IMR-90 (cell line): ENCODE measurements at regions not wholly inside any gene's neighbourhood (a gene's known extent, or its start where the extent isn't known, plus 50 kb on each side); places are given as distances from the start of the nearest gene placed in this dataset.

Experiments
- ATAC-seq: fragments of 200-7000 bp; cut with Tn5 transposase; 2 replicates; pipeline ENCODE4 v1.9.1; 2020; ENCODE audit warnings: low read depth, mild to moderate bottlenecking, moderate library complexity
- BruUV-seq: library from RNA; stranded (reverse); fragments of 400-500 nt; replicated peaks from 2 replicates; lab custom pipeline; 2021; lab: Mats Ljungman, UMichigan
- CTCF ChIA-PET: fragments of 300-600 bp; formaldehyde crosslinking; extraction: SDS; loops from one replicate; lab custom pipeline; 2021; ENCODE audit warnings: antibody characterized with exemption; lab: Yijun Ruan, JAX
- POLR2A ChIA-PET: fragments of 300-600 bp; sonication (Branson Sonifier 250); formaldehyde crosslinking; loops from one replicate; lab custom pipeline; 2022; ENCODE audit warnings: antibody characterized with exemption; ENCODE audit not compliant: unreplicated experiment; lab: Charles Lee
- DNase-seq: peaks from one replicate; pipeline ENCODE4 v3.0.0; 2013
- H2AFZ ChIP-seq: replicated peaks from 2 replicates; pipeline ENCODE3; 2013; ENCODE audit warnings: low read length, mild to moderate bottlenecking; ENCODE audit not compliant: poor library complexity
- H2AK5ac ChIP-seq: 2 replicates; pipeline ENCODE4 v1.6.1; 2013; ENCODE audit warnings: low read depth, low read length, inconsistent platforms
- H2AK9ac ChIP-seq: replicated peaks from 2 replicates; pipeline ENCODE3; 2013; ENCODE audit warnings: mild to moderate bottlenecking, low read depth, low read length, moderate library complexity; ENCODE audit not compliant: poor library complexity
- H2BK120ac ChIP-seq: 2 replicates; pipeline ENCODE4 v1.6.1; 2013; ENCODE audit warnings: low read depth, low read length, inconsistent platforms
- H2BK15ac ChIP-seq: 3 replicates; pipeline ENCODE4 v1.6.1; 2013; ENCODE audit warnings: low read depth, low read length, inconsistent platforms
- H2BK20ac ChIP-seq: 2 replicates; pipeline ENCODE4 v1.6.1; 2013; ENCODE audit warnings: low read depth, mild to moderate bottlenecking, inconsistent platforms, low read length, moderate library complexity
- H2BK5ac ChIP-seq: 2 replicates; pipeline ENCODE4 v1.6.1; 2013; ENCODE audit warnings: mild to moderate bottlenecking, low read depth, low read length, inconsistent platforms; ENCODE audit not compliant: poor library complexity, severe bottlenecking
- H3K14ac ChIP-seq: replicated peaks from 2 replicates; pipeline ENCODE4 v1.6.1; 2013; ENCODE audit warnings: low read depth, low read length, inconsistent platforms
- H3K18ac ChIP-seq: 2 replicates; pipeline ENCODE4 v1.6.1; 2013; ENCODE audit warnings: low read depth, low read length, control low read depth
- H3K23ac ChIP-seq: 2 replicates; pipeline ENCODE4 v1.6.1; 2013; ENCODE audit warnings: low read depth, low read length, inconsistent platforms
- H3K27ac ChIP-seq: 2 replicates; pipeline ENCODE4 v1.5.1; 2013; ENCODE audit warnings: mild to moderate bottlenecking, control low read depth, low read length; ENCODE audit not compliant: insufficient read depth
- H3K27me3 ChIP-seq: 2 replicates; pipeline ENCODE4 v1.6.1; 2013; ENCODE audit warnings: low read length; ENCODE audit not compliant: control insufficient read depth, insufficient read depth
- H3K36me3 ChIP-seq: 2 replicates; pipeline ENCODE4 v1.6.1; 2013; ENCODE audit warnings: low read length, mixed read lengths; ENCODE audit not compliant: control insufficient read depth, insufficient read depth
- H3K4ac ChIP-seq: 2 replicates; pipeline ENCODE4 v1.6.1; 2013; ENCODE audit warnings: low read depth, low read length, inconsistent platforms
- H3K4me1 ChIP-seq: 2 replicates; pipeline ENCODE4 v1.6.1; 2013; ENCODE audit warnings: low read length, mixed read lengths; ENCODE audit not compliant: control insufficient read depth, insufficient read depth
- H3K4me2 ChIP-seq: 2 replicates; pipeline ENCODE4 v1.6.1; 2013; ENCODE audit warnings: low read depth, mild to moderate bottlenecking, control low read depth, low read length, moderate library complexity
- H3K4me3 ChIP-seq: 2 replicates; pipeline ENCODE4 v1.5.1; 2013; ENCODE audit warnings: low read depth, mild to moderate bottlenecking, control low read depth, low read length, moderate library complexity; ENCODE audit not compliant: insufficient read depth
- H3K56ac ChIP-seq: 2 replicates; pipeline ENCODE4 v1.6.1; 2013; ENCODE audit warnings: low read length, inconsistent platforms; ENCODE audit not compliant: insufficient read depth; ENCODE audit errors: extremely low read depth
- H3K79me1 ChIP-seq, 2 experiments: 2 replicates each; pipeline ENCODE4 v1.6.1; 2013; ENCODE audit warnings: low read length in 2 of 2, inconsistent platforms in 1 of 2, low read depth in 1 of 2
- H3K9ac ChIP-seq: 2 replicates; pipeline ENCODE4 v1.6.1; 2013; ENCODE audit warnings: low read depth, low read length, control low read depth
- H3K9me1 ChIP-seq: 2 replicates; pipeline ENCODE4 v1.6.1; 2013; ENCODE audit warnings: low read length, inconsistent platforms; ENCODE audit not compliant: insufficient read depth
- H3K9me3 ChIP-seq: 2 replicates; pipeline ENCODE4 v1.6.1; 2013; ENCODE audit warnings: low read length; ENCODE audit not compliant: control insufficient read depth, insufficient read depth
- H4K20me1 ChIP-seq: 2 replicates; pipeline ENCODE4 v1.6.1; 2013; ENCODE audit warnings: low read length, inconsistent platforms; ENCODE audit not compliant: insufficient read depth
- H4K5ac ChIP-seq: 2 replicates; pipeline ENCODE4 v1.6.1; 2013; ENCODE audit warnings: mild to moderate bottlenecking, low read depth, low read length, control low read depth
- H4K8ac ChIP-seq, 2 experiments: 2 replicates each; pipeline ENCODE4 v1.6.1; 2013; ENCODE audit warnings: low read depth in 2 of 2, low read length in 2 of 2, control low read depth in 1 of 2, inconsistent platforms in 1 of 2
- H4K91ac ChIP-seq: 2 replicates; pipeline ENCODE4 v1.6.1; 2013; ENCODE audit warnings: low read depth, low read length, inconsistent platforms; ENCODE audit not compliant: insufficient read depth
- FOS ChIP-seq: fragments of 150-350 bp; IDR thresholded peaks from 2 replicates; pipeline ENCODE4 v1.6.1; 2016; ENCODE audit warnings: low read depth, low read length
- WGBS, 2 experiments: methylation state at CpG; one replicate each; pipeline versions ENCODE4 v1.1.5 to v1.1.7; 2013; ENCODE audit warnings: missing lambda C conversion rate in 2 of 2; ENCODE audit not compliant: insufficient read length in 1 of 2; ENCODE audit errors: extremely low coverage in 2 of 2; 5-methylcytosine and 5-hydroxymethylcytosine counted together
- dilution Hi-C: fragments of 300-500 bp; cut with HindIII; formaldehyde crosslinking; loops from one replicate; pipeline ENCODE4 v1.14.3; 2018; ENCODE audit warnings: low sequenced_read_pairs; ENCODE audit not compliant: unreplicated experiment
- in situ Hi-C: fragments of 300-500 bp; cut with MboI; formaldehyde crosslinking; loops from 3 replicates; pipeline ENCODE4 v1.14.3; 2019; ENCODE audit warnings: low sequenced_read_pairs, inconsistent platforms, mixed read lengths
- intact Hi-C: fragments of 100-400 bp; cut with micrococcal nuclease; formaldehyde crosslinking; loops from 2 replicates; pipeline ENCODE4 v1.10.0; 2022

- BruUV-seq = no TSS peak
- no peak overlapping the region for H3K27ac ChIP-seq
- ChIA-PET CTCF (no interaction called here), POLR2A (no interaction called here)
- H2BK20ac ChIP-seq = no peak overlapping the region
- no peak for DNase-seq
- no peak overlapping the region for H4K8ac ChIP-seq
- H2BK5ac ChIP-seq = no peak overlapping the region
- no peaks in the 10 kb centered on the region for H3K36me3 ChIP-seq
- H3K9me3 ChIP-seq = no peaks in the 10 kb centered on the region
- H2AFZ ChIP-seq = no peak overlapping the region
- no peak overlapping the region for H3K56ac ChIP-seq
- no peak overlapping the region for H3K14ac ChIP-seq
- no peaks in the 10 kb centered on the region for H3K4me1 ChIP-seq
- H4K20me1 ChIP-seq = no peaks in the 10 kb centered on the region
- dilution Hi-C loops (no loop called here), in situ Hi-C loops (no loop called here), intact Hi-C loops (no loop called here)
- H2AK5ac ChIP-seq = no peak overlapping the region
- no peaks in the 10 kb centered on the region for H3K9me1 ChIP-seq
- no peak overlapping the region for H3K18ac ChIP-seq
- H2BK15ac ChIP-seq = no peak overlapping the region
- H2AK9ac ChIP-seq = no peak overlapping the region
- H3K4ac ChIP-seq = no peak overlapping the region
- TF ChIP-seq FOS = no peak
- H3K4me2 ChIP-seq = no peak overlapping the region
- H3K27me3 ChIP-seq = no peaks in the 10 kb centered on the region; the same call in 1 of the 2 replicates
- H2BK120ac ChIP-seq = no peak overlapping the region
- no peak overlapping the region for H3K4me3 ChIP-seq
- no peak overlapping the region for H4K91ac ChIP-seq
- ATAC-seq = no peak
- no CpG with 5 or more reads among the region's 1 CpG for WGBS, 2 experiments
- H3K79me1 ChIP-seq = no peaks in the 10 kb centered on the region
- no peak overlapping the region for H4K5ac ChIP-seq
- H3K23ac ChIP-seq = no peak overlapping the region
- H3K9ac ChIP-seq = no peak overlapping the region
Observed at GRCh38 chr1:86289746-86290145, 106.4 kb downstream of the ODF2L start.
